OCI-LY3 (cell line): ENCODE measurements at regions not wholly inside any gene's neighbourhood (a gene's known extent, or its start where the extent isn't known, plus 50 kb on each side); places are given as distances from the start of the nearest gene placed in this dataset.

Experiments
- H2AFZ ChIP-seq: fragments of 200-600, 300-600 bp; shearing (Covaris generic); 2 replicates; pipeline ENCODE4 v1.6.0; 2014; ENCODE audit warnings: antibody characterized with exemption, low read depth, low read length
- H3K27ac ChIP-seq: fragments of 200-600, 300-600 bp; sonication (generic); 2 replicates; pipeline ENCODE4 v1.5.1; 2014; ENCODE audit warnings: mild to moderate bottlenecking, low read length, moderate library complexity, mixed read lengths
- H3K27me3 ChIP-seq: fragments of 200-600, 300-600 bp; sonication (generic); 2 replicates; pipeline ENCODE4 v1.6.1; 2014; ENCODE audit warnings: low read depth, low read length, mixed read lengths
- H3K36me3 ChIP-seq: fragments of 200-600, 300-600 bp; sonication (generic); replicated peaks from 2 replicates; pipeline ENCODE3; 2014; ENCODE audit warnings: low read depth, low read length, mixed read lengths
- H3K4me1 ChIP-seq: fragments of 300-600, 200-600 bp; sonication (generic); 2 replicates; pipeline ENCODE4 v1.6.1; 2014; ENCODE audit warnings: low read length, mixed read lengths
- H3K4me2 ChIP-seq: fragments of 200-600, 300-600 bp; sonication (generic); 2 replicates; pipeline ENCODE4 v1.6.1; 2014; ENCODE audit warnings: low read length, mixed read lengths
- H3K4me3 ChIP-seq: fragments of 300-600, 200-600 bp; sonication (generic); 2 replicates; pipeline ENCODE4 v1.5.1; 2014; ENCODE audit warnings: antibody characterized with exemption, mild to moderate bottlenecking, low read length, moderate library complexity
- H3K79me2 ChIP-seq: fragments of 300-600, 200-600 bp; shearing (Covaris generic); 2 replicates; pipeline ENCODE4 v1.6.1; 2014; ENCODE audit warnings: mild to moderate bottlenecking, low read length, mixed read lengths
- H3K9ac ChIP-seq: fragments of 300-600, 200-600 bp; shearing (Covaris generic); 2 replicates; pipeline ENCODE4 v1.6.0; 2014; ENCODE audit warnings: mild to moderate bottlenecking, low read length, moderate library complexity
- H3K9me3 ChIP-seq: fragments of 200-600, 300-600 bp; shearing (Covaris generic); 2 replicates; pipeline ENCODE4 v1.6.1; 2014; ENCODE audit warnings: low read length, mixed read lengths; ENCODE audit not compliant: insufficient read depth
- H4K20me1 ChIP-seq: fragments of 200-600, 300-600 bp; sonication (generic); 2 replicates; pipeline ENCODE4 v1.6.1; 2016; ENCODE audit warnings: low read length, mixed read lengths; ENCODE audit not compliant: insufficient read depth
- CTCF ChIP-seq: fragments of 200-600, 300-600 bp; sonication (generic); IDR thresholded peaks from 2 replicates; pipeline ENCODE4 v1.5.1; 2014; ENCODE audit warnings: antibody characterized with exemption, low read length, low read depth
- EZH2phosphoT487 ChIP-seq: fragments of 200-600 bp; shearing (Covaris generic); IDR thresholded peaks from 2 replicates; pipeline ENCODE4 v1.6.1; 2018; ENCODE audit warnings: antibody characterized with exemption, mixed run types, low read depth

GRCh38 chr4:52195869-52196268, 144.8 kb downstream of the SPATA18 start:
- Histone ChIP-seq H3K4me1 (no peaks in the 10 kb centered on the region), H2AFZ (no peak overlapping the region), H3K4me2 (no peak overlapping the region), H3K27ac (no peak overlapping the region), H3K9ac (no peak overlapping the region), H3K79me2 (no peaks in the 10 kb centered on the region), H4K20me1 (no peaks in the 10 kb centered on the region), H3K27me3 (no peaks in the 10 kb centered on the region; the same call in 1 of the 2 replicates), H3K36me3 (no peaks in the 10 kb centered on the region), H3K4me3 (no peak overlapping the region), H3K9me3 (no peaks in the 10 kb centered on the region)
- TF ChIP-seq CTCF (no peak), EZH2phosphoT487 (no peak)

GRCh38 chr4:52196606-52197130, 145.6 kb downstream of the SPATA18 start:
- Histone ChIP-seq H3K27me3 (no peaks in the 10 kb centered on the region; the same call in 1 of the 2 replicates), H4K20me1 (no peaks in the 10 kb centered on the region)

GRCh38 chr4:52197306-52197705, 146.2 kb downstream of the SPATA18 start:
- Histone ChIP-seq H3K4me2 (no peak overlapping the region), H3K27ac (no peak overlapping the region), H3K27me3 (no peaks in the 10 kb centered on the region; the same call in 1 of the 2 replicates), H3K9ac (no peak overlapping the region), H3K79me2 (no peaks in the 10 kb centered on the region), H3K4me3 (no peak overlapping the region), H3K36me3 (no peaks in the 10 kb centered on the region), H4K20me1 (no peaks in the 10 kb centered on the region), H3K9me3 (no peaks in the 10 kb centered on the region), H3K4me1 (no peaks in the 10 kb centered on the region), H2AFZ (no peak overlapping the region)
- no peak for TF ChIP-seq CTCF
- TF ChIP-seq EZH2phosphoT487: no peak

More at GRCh38 chr4:52196606-52197130, 145.6 kb downstream of the SPATA18 start:
- Histone ChIP-seq H3K79me2 (no peaks in the 10 kb centered on the region), H3K27ac (no peak overlapping the region), H3K36me3 (no peaks in the 10 kb centered on the region), H2AFZ (no peak overlapping the region), H3K9me3 (no peaks in the 10 kb centered on the region), H3K4me3 (no peak overlapping the region), H3K4me1 (no peaks in the 10 kb centered on the region), H3K4me2 (no peak overlapping the region), H3K9ac (no peak overlapping the region)
- TF ChIP-seq EZH2phosphoT487 (no peak), CTCF (no peak)

GRCh38 chr4:52198294-52198693, 147.2 kb downstream of the SPATA18 start:
- Histone ChIP-seq H3K79me2 (no peaks in the 10 kb centered on the region), H3K4me3 (no peak overlapping the region), H3K4me2 (no peak overlapping the region), H3K27me3 (no peaks in the 10 kb centered on the region; the same call in 1 of the 2 replicates), H3K27ac (no peak overlapping the region), H3K36me3 (no peaks in the 10 kb centered on the region), H4K20me1 (no peaks in the 10 kb centered on the region), H3K4me1 (no peaks in the 10 kb centered on the region), H3K9ac (no peak overlapping the region), H2AFZ (no peak overlapping the region), H3K9me3 (no peaks in the 10 kb centered on the region)
- TF ChIP-seq EZH2phosphoT487 (no peak), CTCF (no peak)
